MM.1S (cell line): ENCODE measurements at regions not wholly inside any gene's neighbourhood (a gene's known extent, or its start where the extent isn't known, plus 50 kb on each side); places are given as distances from the start of the nearest gene placed in this dataset.

ENCODE experiments used
- CTCF ChIP-seq: fragments of 300-600 bp; sonication (generic); IDR thresholded peaks from 2 replicates; pipeline ENCODE4 v1.5.1; 2016; ENCODE audit warnings: antibody characterized with exemption, low read length, mixed read lengths
- EZH2 ChIP-seq: fragments of 300-600 bp; sonication (generic); optimal IDR thresholded peaks from 2 replicates; pipeline ENCODE3; 2017; ENCODE audit warnings: low read depth, mild to moderate bottlenecking, antibody characterized with exemption, low read length, mixed read lengths
- EZH2phosphoT487 ChIP-seq: fragments of 300-600 bp; sonication (generic); IDR thresholded peaks from 2 replicates; pipeline ENCODE4 v1.6.1; 2018; ENCODE audit warnings: antibody characterized with exemption, low read length

DNA sequence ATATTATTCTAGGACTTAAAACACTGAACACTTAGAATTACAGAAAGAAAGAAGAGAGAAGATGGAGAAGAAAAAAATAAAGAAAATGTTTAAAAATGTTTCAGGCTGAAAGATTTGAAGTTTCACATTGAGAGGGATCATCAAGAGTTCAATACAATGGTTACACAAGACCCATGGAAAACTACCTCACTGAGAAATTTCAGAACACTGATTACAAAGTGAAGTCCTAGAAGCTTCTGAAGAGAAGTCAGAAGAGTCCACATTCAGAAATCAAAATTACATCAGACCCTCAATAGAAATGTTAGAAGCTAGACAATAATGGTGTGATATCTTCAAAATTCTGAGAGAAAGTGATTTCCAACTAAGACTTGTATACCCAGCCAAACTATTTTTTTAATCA, 196.1 kb downstream of the MACC1 start:
- TF ChIP-seq CTCF: no peak
- TF ChIP-seq EZH2: no peak
- no peak for TF ChIP-seq EZH2phosphoT487
